ENCODE measurements at regions not wholly inside any gene's neighbourhood (a gene's known extent, or its start where the extent isn't known, plus 50 kb on each side); places are given as distances from the start of the nearest gene placed in this dataset.

DNA sequence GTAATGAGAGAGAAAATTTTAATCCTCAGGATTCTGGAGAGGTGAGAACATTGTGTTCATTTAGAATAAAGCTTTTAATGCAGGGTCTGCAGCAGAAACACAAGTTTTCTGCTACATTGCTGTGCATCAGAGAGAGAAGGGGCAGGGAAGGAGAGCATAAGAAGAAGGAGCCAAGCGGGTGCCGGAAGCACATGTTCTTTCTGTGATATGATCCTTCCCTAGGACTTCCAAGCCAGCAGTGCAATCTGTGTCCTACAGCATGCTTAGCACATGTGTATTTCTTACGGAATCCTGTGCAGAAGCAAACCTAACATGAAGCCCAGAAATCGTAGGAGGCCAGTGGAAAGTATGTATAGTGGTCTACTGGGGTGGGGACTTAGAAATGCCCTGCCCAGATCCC is 458.3 kb upstream of the BRINP1 start:
- DNase-seq (ENCODE audit: low read depth), result no peak

DNA sequence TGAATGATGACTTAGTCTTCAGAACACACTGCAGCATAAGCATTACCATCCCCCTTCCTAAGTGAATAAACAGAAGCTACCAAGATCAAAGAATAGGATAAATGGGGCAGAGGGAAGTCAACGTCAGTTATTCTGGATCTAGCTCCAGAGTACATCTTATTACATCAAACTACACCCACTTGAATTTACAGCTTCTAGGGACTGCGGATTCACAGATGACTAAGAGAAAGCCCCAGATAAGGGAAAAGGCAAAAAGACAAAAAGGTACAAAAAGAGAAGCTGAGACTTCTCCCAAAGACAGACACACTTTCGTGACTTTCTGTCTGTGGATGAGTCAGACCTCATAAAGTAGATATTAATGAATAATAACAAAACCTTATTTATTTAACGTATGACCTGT is 457.9 kb upstream of the BRINP1 start:
- DNase-seq (ENCODE audit: low read depth), result no peak

DNA sequence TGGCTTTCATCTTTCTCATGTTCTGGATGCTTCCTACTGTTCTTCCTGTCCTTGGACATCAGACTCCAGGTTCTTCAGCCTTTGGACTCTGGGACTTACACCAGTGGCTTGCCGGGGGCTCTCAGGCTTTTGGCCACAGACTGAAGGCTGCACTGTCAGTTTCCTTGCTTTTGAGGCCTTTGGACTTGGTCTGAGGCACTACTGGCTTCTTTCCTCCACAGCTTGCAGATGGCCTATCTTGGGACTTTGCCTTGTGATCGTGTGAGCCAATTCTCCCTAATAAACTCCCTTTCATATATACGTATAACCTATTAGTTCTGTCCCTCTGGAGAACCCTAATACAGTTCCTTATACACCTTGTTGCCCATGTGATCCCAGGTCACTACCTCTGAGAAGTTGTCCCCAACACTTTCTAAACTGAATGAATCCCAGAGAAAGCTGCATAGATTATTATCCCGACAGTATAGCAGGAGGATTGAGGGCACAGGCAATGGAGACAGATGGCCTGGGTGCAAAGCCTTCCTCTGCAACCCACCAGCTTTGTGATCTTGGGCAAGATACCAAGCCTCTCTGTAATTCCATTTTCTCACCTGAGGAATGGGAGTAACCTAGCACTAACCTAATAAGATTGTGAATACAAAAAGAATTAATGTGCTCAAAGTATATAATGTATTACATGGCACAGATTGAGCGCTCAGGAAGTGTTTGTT is 449.6 kb upstream of the BRINP1 start:
- no peak for DNase-seq (ENCODE audit: low read depth)

DNA sequence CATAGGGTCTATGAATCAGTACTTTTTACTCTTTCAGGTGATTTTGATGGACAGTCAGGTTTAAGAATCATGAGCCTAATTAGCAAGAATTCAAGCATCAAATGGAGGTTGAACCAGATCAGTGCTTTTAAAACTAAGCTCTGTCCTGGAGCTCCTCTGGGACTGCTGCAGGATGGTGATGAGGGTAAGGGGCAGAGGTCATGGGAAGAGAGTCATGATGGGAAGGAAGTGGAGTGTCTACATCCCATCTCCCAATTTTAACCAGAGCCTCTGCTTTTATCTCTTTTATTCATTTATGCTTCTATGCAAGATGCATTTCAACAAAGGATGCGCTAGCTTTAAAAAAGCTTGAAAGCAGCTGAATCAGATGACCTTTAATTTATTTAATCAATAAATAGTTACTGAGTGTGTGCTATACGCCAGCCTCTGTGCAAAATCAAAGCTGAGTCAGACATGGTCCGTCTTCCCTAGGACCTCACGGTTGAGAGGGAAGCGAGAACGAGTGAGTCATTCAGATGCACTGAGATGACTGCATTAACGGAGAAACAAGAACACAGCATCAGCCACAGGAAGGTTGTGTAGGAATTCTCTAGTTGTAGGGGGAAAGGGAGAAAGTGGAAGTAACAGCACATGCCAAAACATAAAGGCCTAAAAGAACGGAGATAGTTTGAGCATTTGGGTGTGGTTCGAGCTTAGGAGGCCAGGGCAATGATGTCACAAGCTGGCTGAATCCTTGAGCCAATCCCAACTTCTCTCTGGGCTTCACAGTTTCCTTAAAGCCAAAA is 441.6 kb upstream of the BRINP1 start:
- DNase-seq (ENCODE audit: low read depth), result no peak

GRCh38 chr9:119803679-119804078 is 434.4 kb upstream of the BRINP1 start:
- no peak for DNase-seq (ENCODE audit: low read depth)

DNA sequence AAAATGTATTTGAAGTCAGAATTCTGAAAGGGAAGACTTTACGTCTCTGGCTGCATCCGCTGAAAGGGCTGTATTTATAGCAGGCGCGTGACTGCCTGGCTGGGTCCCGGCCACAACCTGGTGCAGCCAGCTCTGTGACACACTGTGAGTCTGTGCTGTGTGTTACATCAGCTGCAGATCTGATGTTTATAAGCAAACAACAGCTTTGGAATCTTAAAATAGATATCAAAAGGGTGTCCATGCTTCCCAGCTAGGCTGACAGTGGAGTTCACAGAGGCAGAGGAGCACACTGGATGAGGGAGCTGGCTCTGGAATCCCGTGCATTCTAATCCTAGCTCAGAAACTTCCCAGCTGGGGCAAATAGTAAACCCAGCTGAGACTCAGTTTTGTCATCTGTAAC is 433.4 kb upstream of the BRINP1 start:
- no peak for DNase-seq (ENCODE audit: low read depth)

DNA sequence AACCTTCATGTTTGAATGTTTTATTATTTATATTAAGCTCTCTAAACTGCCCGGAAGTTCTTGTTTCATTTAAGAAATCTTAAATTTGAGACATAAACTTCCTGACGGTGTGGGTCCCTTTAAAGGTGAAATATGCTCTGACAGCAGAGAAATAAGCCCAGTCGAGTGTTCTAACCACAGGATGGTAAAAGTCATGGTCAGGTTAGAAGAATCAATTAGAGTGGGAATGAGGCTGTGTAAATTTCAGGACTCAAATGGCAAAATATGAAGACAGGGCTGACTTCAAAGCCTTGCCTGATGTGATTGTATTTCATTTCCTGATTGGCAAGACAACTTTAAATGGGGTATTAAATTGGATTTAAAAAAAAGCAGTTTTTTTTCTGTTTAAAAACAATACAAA is 432.9 kb upstream of the BRINP1 start:
- no peak for DNase-seq (ENCODE audit: low read depth)

- DNase-seq (ENCODE audit: low read depth), result no peak
These were observed 432.1 kb upstream of the BRINP1 start for GRCh38 chr9:119801311-119801710.

GRCh38 chr9:119795395-119795794 is 426.2 kb upstream of the BRINP1 start:
- DNase-seq (ENCODE audit: low read depth), result no peak

GRCh38 chr9:119794836-119795235 is 425.6 kb upstream of the BRINP1 start:
- no peak for DNase-seq (ENCODE audit: low read depth)

GRCh38 chr9:119793218-119793617 is 424.0 kb upstream of the BRINP1 start:
- no peak for DNase-seq (ENCODE audit: low read depth)

DNA sequence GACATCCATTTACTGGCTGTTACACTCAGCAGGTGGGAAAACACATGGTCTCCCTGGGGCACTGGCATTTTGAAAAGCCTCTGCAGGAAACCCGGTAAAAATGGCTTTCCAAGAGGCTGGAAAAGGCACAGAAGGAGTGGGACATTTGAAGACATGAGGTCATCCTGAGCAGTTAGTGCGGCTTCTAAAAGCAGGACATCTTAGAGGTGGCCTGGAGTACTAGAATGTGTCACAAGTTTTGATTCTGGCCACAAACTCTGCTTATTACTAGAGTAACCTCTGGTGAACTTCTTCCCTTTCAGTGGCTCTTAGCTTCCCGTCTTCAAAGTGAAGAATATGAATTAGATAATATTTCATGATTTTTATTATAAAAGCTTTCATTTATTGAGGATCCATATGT is 423.0 kb upstream of the BRINP1 start:
- DNase-seq (ENCODE audit: low read depth), result no peak

- DNase-seq (ENCODE audit: low read depth), result no peak
These were observed 420.8 kb upstream of the BRINP1 start for GRCh38 chr9:119789987-119790386.

- DNase-seq (ENCODE audit: low read depth), result no peak
These were observed 419.7 kb upstream of the BRINP1 start for GRCh38 chr9:119788921-119789320.

DNA sequence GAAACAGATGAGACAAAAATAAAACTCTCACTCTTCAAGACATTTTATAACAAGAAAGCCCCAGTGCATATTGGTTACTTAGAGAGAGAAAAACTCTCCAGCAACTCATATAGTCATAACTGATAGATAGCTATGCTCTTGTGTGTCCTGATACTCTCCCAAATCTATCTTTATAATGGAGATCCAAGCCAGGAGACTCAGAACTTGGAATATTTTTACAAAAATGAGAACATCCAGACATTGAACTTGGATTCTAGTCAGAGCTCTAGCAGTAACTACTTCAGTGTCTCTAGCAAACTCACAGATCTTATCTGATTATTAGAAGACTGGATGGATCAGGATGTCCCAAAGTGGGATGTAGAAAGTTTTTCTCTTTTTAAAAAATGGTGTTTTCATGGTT is 412.7 kb upstream of the BRINP1 start:
- no peak for DNase-seq (ENCODE audit: low read depth)

- DNase-seq (ENCODE audit: low read depth), result no peak
These were observed 406.2 kb upstream of the BRINP1 start for GRCh38 chr9:119775410-119775809.

GRCh38 chr9:119773823-119774222 is 404.6 kb upstream of the BRINP1 start:
- DNase-seq (ENCODE audit: low read depth), result no peak

- no peak for DNase-seq (ENCODE audit: low read depth)
These were observed 402.1 kb upstream of the BRINP1 start for GRCh38 chr9:119771341-119771740.

GRCh38 chr9:119768266-119768665 is 399.0 kb upstream of the BRINP1 start:
- DNase-seq (ENCODE audit: low read depth), result no peak

DNA sequence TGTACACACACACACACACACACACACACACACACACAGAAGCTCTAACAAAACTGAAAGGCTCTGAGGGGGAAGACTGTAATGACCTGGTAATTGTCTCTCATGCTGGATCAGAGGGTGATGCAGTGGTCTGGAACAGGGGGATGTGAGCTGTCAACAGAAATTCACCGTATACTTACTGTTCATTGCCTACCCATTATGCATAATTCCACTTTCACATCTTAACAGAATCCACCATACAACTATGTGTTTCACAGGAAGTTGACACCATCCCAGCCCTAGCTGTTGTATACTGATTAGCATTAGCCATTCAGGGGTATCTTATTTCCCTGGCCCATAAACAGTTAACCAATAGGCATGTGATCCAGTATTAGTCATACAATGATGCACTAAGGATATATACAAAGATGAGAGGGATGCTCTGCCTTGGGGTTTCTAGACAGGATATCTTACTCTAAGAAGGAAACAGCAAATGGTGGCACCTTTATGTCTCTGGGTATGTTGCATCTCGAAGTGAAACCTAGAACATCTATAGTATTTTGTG is 396.5 kb upstream of the BRINP1 start:
- no peak for DNase-seq (ENCODE audit: low read depth)

GRCh38 chr9:119763260-119763659 is 394.0 kb upstream of the BRINP1 start:
- no peak for DNase-seq (ENCODE audit: low read depth)

- DNase-seq (ENCODE audit: low read depth), result no peak
These were observed 392.6 kb upstream of the BRINP1 start for GRCh38 chr9:119761812-119762211.

- no peak for DNase-seq (ENCODE audit: low read depth)
These were observed 389.8 kb upstream of the BRINP1 start for GRCh38 chr9:119758990-119759389.
